ENCODE measurements at regions not wholly inside any gene's neighbourhood (a gene's known extent, or its start where the extent isn't known, plus 50 kb on each side); places are given as distances from the start of the nearest gene placed in this dataset.

GRCh38 chr1:55713516-55713915 is 498.4 kb upstream of the USP24 start:
- no peak for DNase-seq (ENCODE audit: low spot score)
- no peak overlapping the region for H3K4me3 ChIP-seq
- H3K9me3 ChIP-seq, result no peaks in the 10 kb centered on the region
- H3K27ac ChIP-seq, result no peak overlapping the region
- TF ChIP-seq CTCF (IDR thresholded peaks at IDR 0.05), result no peak
- no peaks in the 10 kb centered on the region for H3K27me3 ChIP-seq
- H3K36me3 ChIP-seq, result no peaks in the 10 kb centered on the region
- H3K4me1 ChIP-seq, result peaks cover 0 to 14% of the 10 kb centered on the region in 2 donors

- TF ChIP-seq CTCF (IDR thresholded peaks at IDR 0.05), result no peak
- Histone ChIP-seq H3K4me1 (peaks cover 0 to under 1% of the 10 kb centered on the region in 2 donors), H3K27me3 (no peaks in the 10 kb centered on the region), H3K9me3 (no peaks in the 10 kb centered on the region), H3K36me3 (no peaks in the 10 kb centered on the region), H3K27ac (no peak overlapping the region), H3K4me3 (no peak overlapping the region)
- no peak for DNase-seq (ENCODE audit: low spot score)
These were observed 497.0 kb upstream of the USP24 start for GRCh38 chr1:55712148-55712547.

- Histone ChIP-seq H3K36me3 (no peaks in the 10 kb centered on the region), H3K27ac (no peak overlapping the region), H3K9me3 (no peaks in the 10 kb centered on the region), H3K4me3 (no peak overlapping the region), H3K27me3 (no peaks in the 10 kb centered on the region), H3K4me1 (no peaks in the 10 kb centered on the region)
- TF ChIP-seq CTCF (IDR thresholded peaks at IDR 0.05), result no peak
- no peak for DNase-seq (ENCODE audit: low spot score)
These were observed 493.6 kb upstream of the USP24 start for GRCh38 chr1:55708781-55709180.

- no peak for TF ChIP-seq CTCF (IDR thresholded peaks at IDR 0.05)
These were observed 492.7 kb upstream of the USP24 start for GRCh38 chr1:55707846-55708245.

GRCh38 chr1:55707196-55707595 is 492.0 kb upstream of the USP24 start:
- H3K27me3 ChIP-seq, result no peaks in the 10 kb centered on the region
- no peaks in the 10 kb centered on the region for H3K36me3 ChIP-seq
- H3K9me3 ChIP-seq, result no peaks in the 10 kb centered on the region
- H3K27ac ChIP-seq, result no peak overlapping the region
- no peaks in the 10 kb centered on the region for H3K4me1 ChIP-seq
- H3K4me3 ChIP-seq, result no peak overlapping the region
- no peak for TF ChIP-seq CTCF (IDR thresholded peaks at IDR 0.05)
- no peak for DNase-seq (ENCODE audit: low spot score)

More at GRCh38 chr1:55707846-55708245, 492.7 kb upstream of the USP24 start:
- no peak overlapping the region for H3K4me3 ChIP-seq
- H3K4me1 ChIP-seq, result no peaks in the 10 kb centered on the region
- H3K9me3 ChIP-seq, result no peaks in the 10 kb centered on the region
- H3K27ac ChIP-seq, result no peak overlapping the region
- H3K36me3 ChIP-seq, result no peaks in the 10 kb centered on the region
- no peak for DNase-seq (ENCODE audit: low spot score)
- no peaks in the 10 kb centered on the region for H3K27me3 ChIP-seq

GRCh38 chr1:55706397-55706796 is 491.2 kb upstream of the USP24 start:
- no peaks in the 10 kb centered on the region for H3K9me3 ChIP-seq
- H3K4me1 ChIP-seq, result no peaks in the 10 kb centered on the region
- H3K36me3 ChIP-seq, result no peaks in the 10 kb centered on the region
- H3K27ac ChIP-seq, result no peak overlapping the region
- no peak for DNase-seq (ENCODE audit: low spot score)
- H3K4me3 ChIP-seq, result no peak overlapping the region
- no peak for TF ChIP-seq CTCF (IDR thresholded peaks at IDR 0.05)
- no peaks in the 10 kb centered on the region for H3K27me3 ChIP-seq
